ENCODE measurements at regions not wholly inside any gene's neighbourhood (a gene's known extent, or its start where the extent isn't known, plus 50 kb on each side); places are given as distances from the start of the nearest gene placed in this dataset.

DNA sequence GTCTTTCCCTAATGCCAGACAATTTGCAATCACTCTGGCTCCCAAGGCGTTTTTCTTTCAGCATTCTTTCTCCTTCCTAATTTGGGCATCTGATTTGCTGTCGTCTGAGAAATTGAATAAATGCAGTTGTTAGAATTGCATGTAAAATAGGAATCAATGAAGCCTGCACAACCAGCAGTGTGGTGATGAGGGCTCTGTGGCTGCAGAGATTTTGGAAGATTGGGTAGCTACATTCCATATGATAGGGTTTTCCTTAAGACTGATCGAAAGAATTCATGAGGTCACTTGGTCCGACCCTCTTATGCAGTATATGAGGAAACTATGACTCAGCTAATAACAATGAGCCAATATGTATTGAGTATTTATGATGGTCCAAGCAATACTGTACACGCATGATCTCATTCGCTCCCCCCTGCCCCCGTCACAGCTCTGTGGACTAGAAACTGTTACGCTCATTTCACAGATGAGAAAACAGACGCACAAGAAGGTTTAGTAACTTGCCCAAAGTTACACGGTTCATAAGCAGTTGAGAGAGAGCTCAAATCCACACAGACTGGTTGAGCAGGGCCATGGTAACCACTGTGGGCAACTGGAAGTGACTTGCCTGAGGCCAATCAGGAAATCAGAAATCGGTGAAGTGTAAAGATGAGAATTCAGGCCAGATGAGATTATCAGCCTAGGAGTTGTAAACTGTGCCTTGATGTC, 527.2 kb downstream of the GATA3 start:
- DNase-seq: no peak

GRCh38 chr10:8583096-8583495, 528.6 kb downstream of the GATA3 start:
- DNase-seq: no peak

DNA sequence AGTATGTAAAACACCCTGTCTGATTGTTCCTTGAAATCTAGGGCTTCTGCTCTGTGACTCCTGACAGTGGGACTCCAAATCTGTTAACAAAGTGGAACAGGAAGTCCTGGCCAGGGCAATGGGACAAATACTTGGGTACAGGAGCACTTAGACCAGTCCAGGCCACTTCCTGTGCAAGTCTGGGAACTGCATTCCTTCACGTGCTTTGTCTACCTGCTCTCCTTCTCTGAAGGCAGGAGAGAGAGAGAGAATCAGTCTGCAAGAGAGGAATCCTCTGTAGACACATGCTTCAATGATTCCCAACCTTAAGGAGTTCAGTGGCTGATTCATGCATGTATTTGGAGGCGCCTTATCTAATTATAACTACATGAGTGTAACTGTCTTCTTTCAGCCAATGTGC, 530.2 kb downstream of the GATA3 start:
- no peak for DNase-seq

GRCh38 chr10:8586504-8586903, 532.0 kb downstream of the GATA3 start:
- DNase-seq: no peak

- DNase-seq: no peak
Observed at GRCh38 chr10:8588135-8588534, 533.6 kb downstream of the GATA3 start.

- DNase-seq: no peak
Observed at GRCh38 chr10:8590518-8590917, 536.0 kb downstream of the GATA3 start.

DNA sequence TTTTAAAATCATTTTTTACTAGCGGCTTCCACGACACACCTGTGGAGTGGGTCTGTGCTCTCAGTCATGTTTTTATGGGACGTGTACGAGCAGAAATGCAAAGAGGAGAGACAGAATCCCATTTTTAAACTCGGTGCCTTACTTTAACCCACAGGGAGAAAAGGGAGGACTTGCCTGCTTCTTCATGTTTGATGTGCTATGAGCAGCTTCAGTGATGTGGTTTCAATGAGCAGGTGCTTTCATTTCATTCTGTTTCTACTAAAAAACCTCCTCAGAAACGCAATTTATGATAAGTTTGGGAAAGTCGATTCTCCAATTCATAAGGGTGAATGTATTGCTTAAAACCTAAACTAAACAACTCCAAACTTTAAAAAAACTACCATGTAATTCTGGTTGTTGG, 537.2 kb downstream of the GATA3 start:
- DNase-seq: no peak

GRCh38 chr10:8594176-8594575, 539.7 kb downstream of the GATA3 start:
- no peak for DNase-seq

GRCh38 chr10:8594711-8595110, 540.2 kb downstream of the GATA3 start:
- no peak for DNase-seq

DNA sequence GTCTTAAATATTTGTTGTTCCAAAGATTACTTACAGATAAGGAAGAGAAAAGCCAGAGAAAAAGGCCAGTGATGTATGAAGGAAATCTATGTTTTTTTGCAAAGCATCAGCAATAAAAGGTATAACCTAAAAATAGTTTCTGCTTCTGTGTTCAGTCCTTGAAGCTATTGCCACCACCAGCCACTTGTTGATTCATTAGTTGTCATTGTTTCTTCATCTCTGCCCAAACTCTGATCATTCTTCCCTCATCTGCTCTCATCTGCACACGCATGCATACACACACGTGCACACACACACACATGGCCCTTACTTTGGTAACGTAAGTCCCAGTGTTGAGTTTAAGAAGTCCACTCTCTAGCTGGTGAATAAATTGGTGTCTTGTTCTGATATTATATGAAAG, 540.7 kb downstream of the GATA3 start:
- no peak for DNase-seq

- DNase-seq: no peak
Observed at GRCh38 chr10:8596929-8597472, 542.5 kb downstream of the GATA3 start.

GRCh38 chr10:8600192-8600591, 545.7 kb downstream of the GATA3 start:
- DNase-seq: no peak

- no peak for DNase-seq
Observed at GRCh38 chr10:8602821-8603220, 548.3 kb downstream of the GATA3 start.

DNA sequence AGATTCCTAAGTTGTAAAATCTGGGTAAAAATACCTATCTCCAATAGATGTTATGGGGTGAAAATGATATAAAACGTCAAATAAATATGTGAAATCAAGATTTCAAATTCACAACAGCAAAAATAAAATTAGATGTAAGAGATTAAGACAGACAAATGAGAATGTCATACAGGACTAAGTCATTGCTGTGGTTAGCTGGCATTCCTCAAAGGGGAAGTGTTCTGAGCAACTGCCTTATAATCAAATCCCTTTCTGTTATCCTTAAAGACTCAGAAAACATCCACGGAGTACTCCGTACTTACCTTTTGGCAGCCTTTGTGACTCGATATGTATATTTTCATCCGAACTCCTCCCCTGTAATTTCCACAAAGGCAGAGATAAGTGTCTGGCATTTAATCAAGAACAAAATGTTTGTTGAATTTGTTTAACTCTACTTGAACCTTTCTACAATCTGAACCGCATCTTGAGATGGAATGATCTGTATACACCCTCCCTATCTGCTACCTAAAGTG, 559.6 kb downstream of the GATA3 start:
- DNase-seq: no peak

DNA sequence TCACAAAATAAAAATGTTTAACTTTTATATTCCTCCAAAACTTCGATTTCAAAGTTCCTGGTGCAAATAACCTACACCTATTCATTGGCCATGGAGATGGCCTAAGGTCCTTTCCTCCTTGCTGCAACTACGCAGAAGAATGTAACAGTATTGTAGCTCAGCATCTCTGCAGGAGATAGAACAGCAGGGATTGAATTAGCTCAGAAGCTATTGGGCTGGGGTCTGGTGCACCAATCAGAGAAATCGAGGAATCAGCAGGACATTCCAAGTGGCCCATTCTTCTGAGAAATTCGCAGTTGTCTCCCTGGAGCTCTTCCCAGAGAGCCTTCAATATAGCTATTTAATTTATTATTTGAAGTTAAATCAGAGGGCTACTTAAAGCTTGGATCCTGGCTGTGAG, 560.6 kb downstream of the GATA3 start:
- DNase-seq: no peak

DNA sequence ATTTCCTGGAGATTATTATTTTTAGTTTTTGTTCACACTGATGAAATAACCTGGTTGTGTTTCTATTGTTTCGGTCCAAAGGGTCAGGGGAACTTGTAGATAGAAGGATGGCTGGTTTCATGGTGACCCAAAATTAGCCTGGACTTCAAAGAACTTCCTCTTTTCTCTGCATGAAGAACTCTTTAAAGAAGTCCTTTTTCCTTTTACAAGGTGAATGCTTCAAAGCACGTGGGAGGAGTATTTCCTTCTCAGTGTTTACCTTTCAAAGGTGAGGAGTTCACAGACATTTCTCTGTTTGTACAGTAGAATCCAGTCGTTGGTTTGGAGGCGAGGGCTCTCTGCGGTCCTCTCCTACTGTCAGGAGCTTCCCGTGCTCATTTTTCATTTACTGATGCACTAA, 561.7 kb downstream of the GATA3 start:
- DNase-seq: no peak

GRCh38 chr10:8617792-8618191, 563.3 kb downstream of the GATA3 start:
- DNase-seq: no peak

DNA sequence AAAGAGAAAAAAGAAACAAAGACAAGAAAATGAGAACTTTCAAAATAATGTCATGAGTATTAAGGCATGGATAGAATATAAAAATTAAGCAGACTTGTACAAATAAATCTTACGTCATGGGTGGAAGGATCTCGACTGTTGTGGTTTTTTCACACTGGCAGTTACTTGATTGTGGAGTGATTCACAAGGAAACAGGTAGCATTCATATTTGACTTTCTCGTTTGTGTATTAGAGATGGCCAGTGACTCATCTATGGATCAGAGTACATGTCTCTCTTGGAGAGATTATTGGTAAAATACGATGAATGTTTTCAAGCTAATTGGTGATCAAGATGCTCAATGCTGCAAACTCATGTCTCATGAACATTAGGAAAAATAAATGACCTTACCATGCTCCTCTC, 564.3 kb downstream of the GATA3 start:
- DNase-seq: no peak

GRCh38 chr10:8628351-8628750, 573.9 kb downstream of the GATA3 start:
- DNase-seq: no peak

- no peak for DNase-seq
Observed at GRCh38 chr10:8633909-8634308, 579.4 kb downstream of the GATA3 start.

- DNase-seq: no peak
Observed at GRCh38 chr10:8636371-8636770, 581.9 kb downstream of the GATA3 start.

GRCh38 chr10:8637640-8638039, 583.2 kb downstream of the GATA3 start:
- DNase-seq: no peak

DNA sequence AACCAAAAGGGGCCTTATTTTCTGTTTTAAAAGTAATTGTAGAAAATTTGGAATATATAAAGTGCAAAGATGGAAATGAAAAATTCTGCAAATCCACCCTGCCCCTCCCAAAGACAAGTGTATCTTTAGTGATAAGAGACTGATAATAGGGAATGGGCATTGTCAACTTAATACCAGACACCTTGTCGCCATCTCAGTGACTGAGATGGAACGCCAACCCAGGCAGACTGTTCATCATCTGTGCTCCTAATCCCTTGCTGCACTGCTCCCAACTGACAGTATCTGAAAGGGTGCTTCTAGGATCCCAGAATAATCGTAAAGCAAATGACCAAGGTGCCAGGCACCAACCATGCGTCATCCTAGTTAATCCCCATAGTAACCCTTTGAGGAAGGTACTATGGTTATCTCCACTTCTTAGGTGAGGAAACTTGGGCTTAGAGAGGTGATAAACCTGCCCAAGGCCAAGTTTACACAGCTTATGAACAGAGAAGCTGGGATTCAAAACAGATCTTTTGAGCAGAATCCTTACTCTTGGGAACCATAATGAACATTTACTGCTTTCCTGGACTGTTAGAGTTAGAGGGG, 583.7 kb downstream of the GATA3 start:
- no peak for DNase-seq

DNA sequence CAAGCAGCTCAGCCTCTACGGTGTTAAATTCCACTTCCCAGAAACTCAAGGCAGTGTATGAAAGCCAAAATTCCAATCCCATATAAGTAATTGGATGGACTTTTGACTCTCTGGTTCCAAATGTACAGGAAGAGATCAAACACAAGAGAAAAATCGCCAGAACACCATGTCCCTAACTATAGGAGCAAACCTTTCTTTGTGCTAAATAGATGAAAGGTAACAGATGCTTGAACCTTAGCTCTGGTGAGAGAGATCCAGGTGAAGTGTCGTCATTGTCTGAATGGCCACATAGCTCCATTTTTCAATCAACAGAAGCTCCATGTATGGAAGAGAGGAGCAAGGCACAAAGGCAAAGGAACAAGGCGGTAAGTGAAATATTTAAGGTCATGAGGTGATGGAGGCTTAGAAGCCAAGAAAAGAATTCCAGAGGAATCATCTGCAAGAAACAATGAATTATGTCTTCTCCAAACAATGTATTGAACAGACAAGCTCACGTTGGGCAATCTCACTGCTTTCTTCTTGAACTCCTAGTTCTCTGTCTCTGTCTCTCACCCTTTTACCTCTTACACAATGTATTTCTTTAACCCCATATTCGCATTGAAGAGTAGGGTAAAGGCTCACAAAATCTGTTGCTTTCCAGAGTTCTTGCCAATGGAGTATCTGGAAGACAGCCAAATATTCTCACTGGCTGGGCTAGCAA, 585.1 kb downstream of the GATA3 start:
- DNase-seq: no peak
